ENCODE measurements at regions not wholly inside any gene's neighbourhood (a gene's known extent, or its start where the extent isn't known, plus 50 kb on each side); places are given as distances from the start of the nearest gene placed in this dataset.

DNA sequence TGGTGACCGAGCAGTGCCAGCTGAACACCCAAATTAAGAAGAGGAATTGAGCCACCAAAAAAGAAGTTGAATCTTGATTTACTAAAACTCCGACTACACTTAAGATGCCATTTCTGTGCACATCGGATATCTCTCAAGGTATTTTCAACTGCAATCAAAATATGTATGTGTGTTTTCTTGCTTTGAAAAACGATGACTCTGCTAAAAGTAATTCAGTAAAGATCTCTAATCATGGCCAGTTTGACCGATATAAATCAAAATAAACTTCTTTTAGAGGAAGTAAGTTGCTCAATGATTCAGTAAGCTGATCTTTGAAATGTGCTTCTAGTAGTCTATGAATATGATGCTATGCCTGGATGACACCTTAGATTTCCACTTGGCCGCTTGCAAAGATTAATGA is 453.5 kb upstream of the TPK1 start:
- TF ChIP-seq, protein P1, sequence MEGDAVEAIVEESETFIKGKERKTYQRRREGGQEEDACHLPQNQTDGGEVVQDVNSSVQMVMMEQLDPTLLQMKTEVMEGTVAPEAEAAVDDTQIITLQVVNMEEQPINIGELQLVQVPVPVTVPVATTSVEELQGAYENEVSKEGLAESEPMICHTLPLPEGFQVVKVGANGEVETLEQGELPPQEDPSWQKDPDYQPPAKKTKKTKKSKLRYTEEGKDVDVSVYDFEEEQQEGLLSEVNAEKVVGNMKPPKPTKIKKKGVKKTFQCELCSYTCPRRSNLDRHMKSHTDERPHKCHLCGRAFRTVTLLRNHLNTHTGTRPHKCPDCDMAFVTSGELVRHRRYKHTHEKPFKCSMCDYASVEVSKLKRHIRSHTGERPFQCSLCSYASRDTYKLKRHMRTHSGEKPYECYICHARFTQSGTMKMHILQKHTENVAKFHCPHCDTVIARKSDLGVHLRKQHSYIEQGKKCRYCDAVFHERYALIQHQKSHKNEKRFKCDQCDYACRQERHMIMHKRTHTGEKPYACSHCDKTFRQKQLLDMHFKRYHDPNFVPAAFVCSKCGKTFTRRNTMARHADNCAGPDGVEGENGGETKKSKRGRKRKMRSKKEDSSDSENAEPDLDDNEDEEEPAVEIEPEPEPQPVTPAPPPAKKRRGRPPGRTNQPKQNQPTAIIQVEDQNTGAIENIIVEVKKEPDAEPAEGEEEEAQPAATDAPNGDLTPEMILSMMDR (IDR thresholded peaks at IDR 0.05) = no peak
- TF ChIP-seq POLR2A (IDR thresholded peaks at IDR 0.05) (no peak), POLR2AphosphoS5 (IDR thresholded peaks at IDR 0.05; ENCODE audit: insufficient read depth in 1 of 2, low read depth in 1 of 2) (no peak)

DNA sequence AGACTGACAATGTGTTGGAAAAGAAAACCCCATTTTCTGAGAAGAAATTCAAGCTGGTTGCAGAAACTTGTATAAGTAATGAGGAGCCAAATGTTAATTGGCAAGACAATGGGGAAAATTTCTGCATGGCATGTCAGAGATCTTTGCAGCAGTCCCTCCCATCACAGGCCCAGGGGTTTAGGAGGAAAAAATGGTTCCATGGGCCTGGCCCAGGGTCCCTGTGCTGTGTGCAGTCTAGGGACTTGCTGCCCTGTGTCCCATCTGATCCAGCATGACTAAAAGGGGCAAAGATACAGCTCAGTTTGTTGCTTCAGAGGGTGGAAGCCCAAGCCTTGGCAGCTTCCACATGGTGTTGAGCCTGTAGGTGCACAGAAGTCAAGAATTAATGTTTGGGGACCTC is 440.3 kb upstream of the TPK1 start:
- no peaks in the 10 kb centered on the region for H3K27me3 ChIP-seq
- no peaks in the 10 kb centered on the region for H3K4me1 ChIP-seq
- intact Hi-C loops (cut with DNase I) = no loop called here
- no peak overlapping the region for H3K27ac ChIP-seq
- no peak for DNase-seq (ENCODE audit: extremely low spot score in 2 of 2)
- TF ChIP-seq, protein P1 (IDR thresholded peaks at IDR 0.05) = no peak
- TF ChIP-seq POLR2AphosphoS5 (IDR thresholded peaks at IDR 0.05; ENCODE audit: insufficient read depth in 1 of 2, low read depth in 1 of 2) (no peak), POLR2A (IDR thresholded peaks at IDR 0.05) (no peak)
- H3K4me3 ChIP-seq = no peak overlapping the region
- no peaks in the 10 kb centered on the region for H3K36me3 ChIP-seq
- no peaks in the 10 kb centered on the region for H3K9me3 ChIP-seq

More for the DNA sequence above, 453.5 kb upstream of the TPK1 start:
- no peaks in the 10 kb centered on the region for H3K9me3 ChIP-seq
- no peaks in the 10 kb centered on the region for H3K27me3 ChIP-seq
- intact Hi-C loops (cut with DNase I) = loop anchor here (5.0 kb wide), 1 partner anchor 47 kb away; no protein-coding TSS in a partner anchor
- H3K27ac ChIP-seq = no peak overlapping the region
- H3K4me3 ChIP-seq = no peak overlapping the region
- no peaks in the 10 kb centered on the region for H3K4me1 ChIP-seq
- DNase-seq (ENCODE audit: extremely low spot score in 2 of 2) = no peak
- no peaks in the 10 kb centered on the region for H3K36me3 ChIP-seq

DNA sequence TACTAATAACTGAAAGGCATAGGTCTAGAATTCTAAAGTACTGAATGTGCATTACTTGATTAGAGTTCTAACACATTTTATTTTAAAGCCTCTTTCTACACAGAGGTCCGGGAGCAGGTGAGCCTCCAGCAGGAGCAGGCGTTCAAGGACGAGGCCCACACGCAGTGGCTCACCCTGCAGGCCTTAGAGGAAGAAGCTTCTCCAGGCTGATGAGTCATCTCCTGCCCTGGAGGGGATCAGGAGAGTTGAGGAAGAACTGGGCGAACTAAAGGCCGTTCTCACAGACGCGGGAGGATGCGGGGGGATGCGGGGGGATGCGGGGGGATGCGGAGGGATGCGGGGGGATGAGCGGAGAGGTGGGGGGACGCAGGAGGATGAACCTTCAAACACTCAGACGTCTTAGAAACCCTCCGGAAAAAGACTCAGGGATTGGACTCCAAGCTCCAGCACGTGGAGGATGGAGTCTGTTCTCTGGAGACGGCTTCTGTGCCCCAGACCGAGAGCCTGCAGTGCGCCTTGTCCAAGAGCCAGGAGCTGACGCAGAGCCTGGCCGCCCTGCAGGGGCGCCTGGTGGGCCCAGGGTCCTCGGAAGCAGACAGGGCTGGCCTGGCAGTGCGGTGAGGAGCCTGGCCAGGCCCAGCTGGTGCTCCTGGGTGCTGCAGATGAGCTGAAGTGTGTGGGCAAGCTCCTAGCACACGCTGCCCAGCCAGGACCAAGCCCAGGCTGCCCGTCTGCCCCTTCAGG is 433.7 kb upstream of the TPK1 start:
- no peak overlapping the region for H3K4me3 ChIP-seq
- intact Hi-C loops (cut with DNase I) = no loop called here
- no peaks in the 10 kb centered on the region for H3K27me3 ChIP-seq
- TF ChIP-seq, protein P1 (IDR thresholded peaks at IDR 0.05) = no peak
- TF ChIP-seq POLR2AphosphoS5 (IDR thresholded peaks at IDR 0.05; ENCODE audit: insufficient read depth in 1 of 2, low read depth in 1 of 2) (no peak), POLR2A (IDR thresholded peaks at IDR 0.05) (no peak)
- no peaks in the 10 kb centered on the region for H3K9me3 ChIP-seq
- H3K36me3 ChIP-seq = no peaks in the 10 kb centered on the region
- H3K4me1 ChIP-seq = no peaks in the 10 kb centered on the region
- no peak overlapping the region for H3K27ac ChIP-seq
- DNase-seq (ENCODE audit: extremely low spot score in 2 of 2) = no peak

DNA sequence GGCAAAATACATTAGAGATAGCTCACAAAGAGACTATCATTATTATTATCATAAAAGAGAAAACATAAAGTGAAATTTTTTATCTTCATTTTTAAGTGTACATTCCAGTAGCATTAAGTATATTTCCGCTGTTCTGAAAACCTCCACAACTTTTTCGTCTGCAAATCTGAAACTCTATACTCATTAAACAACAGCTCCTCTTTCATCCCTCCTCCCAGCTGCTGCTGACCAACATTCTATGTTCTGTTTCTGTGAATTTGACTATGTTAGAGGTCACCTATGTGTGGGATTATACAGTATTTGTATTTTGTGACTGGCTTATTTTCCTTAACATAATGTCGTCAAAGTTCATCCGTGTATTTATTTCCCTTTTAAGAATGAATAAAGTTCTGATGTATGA is 429.3 kb upstream of the TPK1 start:
- Histone ChIP-seq H3K36me3 (no peaks in the 10 kb centered on the region), H3K4me3 (no peak overlapping the region), H3K27ac (no peak overlapping the region), H3K9me3 (no peaks in the 10 kb centered on the region), H3K4me1 (no peaks in the 10 kb centered on the region), H3K27me3 (no peaks in the 10 kb centered on the region)
- DNase-seq (ENCODE audit: extremely low spot score in 2 of 2) = no peak
- intact Hi-C loops (cut with DNase I) = no loop called here
- TF ChIP-seq POLR2AphosphoS5 (IDR thresholded peaks at IDR 0.05; ENCODE audit: insufficient read depth in 1 of 2, low read depth in 1 of 2) (no peak), POLR2A (IDR thresholded peaks at IDR 0.05) (no peak)
- TF ChIP-seq, protein P1 (IDR thresholded peaks at IDR 0.05) = no peak

DNA sequence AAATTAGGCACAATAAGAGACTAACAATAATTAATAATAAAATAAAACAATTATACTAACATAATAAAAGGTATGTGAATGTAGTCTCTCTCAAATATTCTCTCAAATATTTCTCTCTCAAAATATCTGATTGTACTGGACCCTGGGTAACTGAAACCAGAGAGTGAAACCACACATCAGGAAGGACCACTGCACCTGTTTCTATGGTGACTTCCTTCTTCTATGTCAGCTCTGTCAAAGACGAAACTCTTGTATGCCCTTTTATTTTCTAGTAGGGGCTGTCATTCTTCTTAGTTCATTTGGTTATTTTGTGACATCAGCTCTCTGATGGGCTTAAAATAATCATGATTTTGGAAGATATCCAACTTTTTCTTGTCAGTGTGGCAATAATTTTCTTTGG is 428.0 kb upstream of the TPK1 start:
- Histone ChIP-seq H3K27ac (no peak overlapping the region), H3K27me3 (no peaks in the 10 kb centered on the region), H3K4me1 (no peaks in the 10 kb centered on the region), H3K9me3 (no peaks in the 10 kb centered on the region), H3K4me3 (no peak overlapping the region), H3K36me3 (no peaks in the 10 kb centered on the region)
- TF ChIP-seq POLR2A (IDR thresholded peaks at IDR 0.05) (no peak), POLR2AphosphoS5 (IDR thresholded peaks at IDR 0.05; ENCODE audit: insufficient read depth in 1 of 2, low read depth in 1 of 2) (no peak)
- TF ChIP-seq, protein P1 (IDR thresholded peaks at IDR 0.05) = no peak
- no peak for DNase-seq (ENCODE audit: extremely low spot score in 2 of 2)
- intact Hi-C loops (cut with DNase I) = no loop called here
